Endothelial cell (in vitro differentiated cells): ENCODE measurements at regions not wholly inside any gene's neighbourhood (a gene's known extent, or its start where the extent isn't known, plus 50 kb on each side); places are given as distances from the start of the nearest gene placed in this dataset.

ENCODE experiments used
- DNase-seq: peaks from one replicate; pipeline ENCODE4 v3.0.0; 2021; ENCODE audit warnings: low spot score
- H3K27ac Mint-ChIP-seq: one replicate; pipeline ENCODE4 v1.8.0; 2021; ENCODE audit warnings: mixed read lengths, inconsistent platforms; ENCODE audit not compliant: unreplicated experiment
- H3K27me3 Mint-ChIP-seq: one replicate; pipeline ENCODE4 v1.8.0; 2021; ENCODE audit warnings: mild to moderate bottlenecking, moderate library complexity, mixed read lengths, inconsistent platforms; ENCODE audit not compliant: unreplicated experiment
- H3K36me3 Mint-ChIP-seq: one replicate; pipeline ENCODE4 v1.8.0; 2021; ENCODE audit warnings: mild to moderate bottlenecking, low read depth, mixed read lengths, inconsistent platforms; ENCODE audit not compliant: unreplicated experiment
- H3K4me1 Mint-ChIP-seq: one replicate; pipeline ENCODE4 v1.8.0; 2021; ENCODE audit warnings: mild to moderate bottlenecking, mixed read lengths, inconsistent platforms; ENCODE audit not compliant: unreplicated experiment
- H3K4me3 Mint-ChIP-seq: one replicate; pipeline ENCODE4 v1.8.0; 2021; ENCODE audit warnings: mild to moderate bottlenecking, mixed read lengths, inconsistent platforms; ENCODE audit not compliant: unreplicated experiment
- H3K9me3 Mint-ChIP-seq: one replicate; pipeline ENCODE4 v1.8.0; 2021; ENCODE audit warnings: mixed read lengths, inconsistent platforms; ENCODE audit not compliant: unreplicated experiment
- CTCF ChIP-seq: fragments of 200-600 bp; sonication (generic); IDR thresholded peaks from one replicate; pipeline ENCODE4 v1.5.0; 2021; ENCODE audit warnings: antibody characterized with exemption; ENCODE audit not compliant: unreplicated experiment

GRCh38 chr22:22085702-22086500, 103.3 kb upstream of the TOP3B start:
- no peak for TF ChIP-seq CTCF
- no peak overlapping the region for H3K27ac Mint-ChIP-seq
- no peaks in the 10 kb centered on the region for H3K4me1 Mint-ChIP-seq
- H3K27me3 Mint-ChIP-seq = peaks cover 16% of the 10 kb centered on the region
- no peaks in the 10 kb centered on the region for H3K36me3 Mint-ChIP-seq
- H3K4me3 Mint-ChIP-seq = no peak overlapping the region
- DNase-seq = no peak
- no peaks in the 10 kb centered on the region for H3K9me3 Mint-ChIP-seq

GRCh38 chr22:22084089-22084711, 101.6 kb upstream of the TOP3B start:
- no peak overlapping the region for H3K4me3 Mint-ChIP-seq
- no peaks in the 10 kb centered on the region for H3K9me3 Mint-ChIP-seq
- no peak for TF ChIP-seq CTCF
- DNase-seq = no peak
- peaks cover 18% of the 10 kb centered on the region for H3K27me3 Mint-ChIP-seq
- no peaks in the 10 kb centered on the region for H3K4me1 Mint-ChIP-seq
- H3K36me3 Mint-ChIP-seq = no peaks in the 10 kb centered on the region
- H3K27ac Mint-ChIP-seq = no peak overlapping the region

GRCh38 chr22:22082960-22083359, 100.4 kb upstream of the TOP3B start:
- H3K36me3 Mint-ChIP-seq = no peaks in the 10 kb centered on the region
- peaks cover 12% of the 10 kb centered on the region for H3K27me3 Mint-ChIP-seq

GRCh38 chr22:22082229-22082835, 99.7 kb upstream of the TOP3B start:
- Mint-ChIP-seq H3K36me3 (no peaks in the 10 kb centered on the region), H3K27me3 (peaks cover 12% of the 10 kb centered on the region), H3K4me3 (no peak overlapping the region), H3K9me3 (no peaks in the 10 kb centered on the region), H3K4me1 (no peaks in the 10 kb centered on the region), H3K27ac (no peak overlapping the region)
- no peak for DNase-seq
- no peak for TF ChIP-seq CTCF

More at GRCh38 chr22:22082960-22083359, 100.4 kb upstream of the TOP3B start:
- H3K27ac Mint-ChIP-seq = no peak overlapping the region
- no peaks in the 10 kb centered on the region for H3K9me3 Mint-ChIP-seq
- no peak overlapping the region for H3K4me3 Mint-ChIP-seq
- DNase-seq = no peak
- TF ChIP-seq CTCF = no peak
- no peaks in the 10 kb centered on the region for H3K4me1 Mint-ChIP-seq

GRCh38 chr22:22080270-22080669, 97.7 kb upstream of the TOP3B start:
- no peak for TF ChIP-seq CTCF
- Mint-ChIP-seq H3K27ac (no peak overlapping the region), H3K36me3 (no peaks in the 10 kb centered on the region), H3K9me3 (no peaks in the 10 kb centered on the region), H3K4me3 (no peak overlapping the region), H3K4me1 (no peaks in the 10 kb centered on the region), H3K27me3 (peaks cover 13% of the 10 kb centered on the region)
- no peak for DNase-seq
